PC-9 (cell line): ENCODE measurements at regions not wholly inside any gene's neighbourhood (a gene's known extent, or its start where the extent isn't known, plus 50 kb on each side); places are given as distances from the start of the nearest gene placed in this dataset.

ENCODE experiments used
- EZH2 ChIP-seq: fragments of 200-600 bp; sonication (generic); IDR thresholded peaks from 2 replicates; pipeline ENCODE4 v1.8.0; 2017; ENCODE audit warnings: antibody characterized with exemption, low read depth
- TF ChIP-seq, protein P1 (sequence below): fragments of 200-600 bp; sonication (generic); conservative IDR thresholded peaks from 2 replicates; pipeline ENCODE4 v1.6.1; 2017; ENCODE audit warnings: mixed run types, antibody characterized with exemption, mild to moderate bottlenecking, moderate library complexity

DNA sequence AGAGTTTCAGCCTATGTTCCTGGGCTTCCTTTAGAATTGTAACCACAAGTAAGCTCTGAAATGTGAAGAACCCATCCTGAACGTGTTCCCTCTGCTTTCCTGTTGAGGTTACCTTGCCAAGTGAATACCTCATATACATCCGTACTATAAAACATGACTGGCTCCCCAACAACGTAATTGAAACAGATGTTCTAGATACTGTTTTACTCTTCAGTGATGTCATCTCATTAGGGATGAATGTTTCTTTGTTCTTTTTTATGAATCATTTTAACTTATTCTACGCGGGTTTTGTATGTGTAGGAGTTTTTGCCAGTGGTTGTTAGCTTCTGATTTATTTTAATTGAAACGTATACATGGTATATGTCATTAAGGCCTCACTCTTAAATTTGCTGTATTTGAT is 166.8 kb downstream of the SAMD5 start:
- TF ChIP-seq, protein P1, sequence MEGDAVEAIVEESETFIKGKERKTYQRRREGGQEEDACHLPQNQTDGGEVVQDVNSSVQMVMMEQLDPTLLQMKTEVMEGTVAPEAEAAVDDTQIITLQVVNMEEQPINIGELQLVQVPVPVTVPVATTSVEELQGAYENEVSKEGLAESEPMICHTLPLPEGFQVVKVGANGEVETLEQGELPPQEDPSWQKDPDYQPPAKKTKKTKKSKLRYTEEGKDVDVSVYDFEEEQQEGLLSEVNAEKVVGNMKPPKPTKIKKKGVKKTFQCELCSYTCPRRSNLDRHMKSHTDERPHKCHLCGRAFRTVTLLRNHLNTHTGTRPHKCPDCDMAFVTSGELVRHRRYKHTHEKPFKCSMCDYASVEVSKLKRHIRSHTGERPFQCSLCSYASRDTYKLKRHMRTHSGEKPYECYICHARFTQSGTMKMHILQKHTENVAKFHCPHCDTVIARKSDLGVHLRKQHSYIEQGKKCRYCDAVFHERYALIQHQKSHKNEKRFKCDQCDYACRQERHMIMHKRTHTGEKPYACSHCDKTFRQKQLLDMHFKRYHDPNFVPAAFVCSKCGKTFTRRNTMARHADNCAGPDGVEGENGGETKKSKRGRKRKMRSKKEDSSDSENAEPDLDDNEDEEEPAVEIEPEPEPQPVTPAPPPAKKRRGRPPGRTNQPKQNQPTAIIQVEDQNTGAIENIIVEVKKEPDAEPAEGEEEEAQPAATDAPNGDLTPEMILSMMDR: no peak
- TF ChIP-seq EZH2: no peak
